ENCODE measurements at regions not wholly inside any gene's neighbourhood (a gene's known extent, or its start where the extent isn't known, plus 50 kb on each side); places are given as distances from the start of the nearest gene placed in this dataset.

- H3K36me3 ChIP-seq: no peaks in the 10 kb centered on the region
Measured at GRCh38 chr2:13546131-13546530, 829.4 kb downstream of the TRIB2 start.

GRCh38 chr2:13550285-13551231 is 833.8 kb downstream of the TRIB2 start:
- no peaks in the 10 kb centered on the region for H3K4me1 ChIP-seq (ENCODE audit: low read depth)
- H3K4me3 ChIP-seq: no peak overlapping the region
- no peaks in the 10 kb centered on the region for H3K36me3 ChIP-seq
- H3K27ac ChIP-seq: no peak overlapping the region
- no peaks in the 10 kb centered on the region for H3K27me3 ChIP-seq
- TF ChIP-seq CTCF (IDR thresholded peaks at IDR 0.05; ENCODE audit: low read depth, low read length): no peak
- H3K9me3 ChIP-seq (ENCODE audit: low read depth): no peaks in the 10 kb centered on the region
- DNase-seq (ENCODE audit: low read depth in 1 of 2, low spot score in 1 of 2): no peak

More at GRCh38 chr2:13546131-13546530, 829.4 kb downstream of the TRIB2 start:
- DNase-seq (ENCODE audit: low read depth in 1 of 2, low spot score in 1 of 2): no peak
- no peak for TF ChIP-seq CTCF (IDR thresholded peaks at IDR 0.05; ENCODE audit: low read depth, low read length)
- H3K4me3 ChIP-seq: no peak overlapping the region
- no peaks in the 10 kb centered on the region for H3K9me3 ChIP-seq (ENCODE audit: low read depth)
- no peaks in the 10 kb centered on the region for H3K27me3 ChIP-seq
- no peak overlapping the region for H3K27ac ChIP-seq
- no peaks in the 10 kb centered on the region for H3K4me1 ChIP-seq (ENCODE audit: low read depth)

- no peak for TF ChIP-seq CTCF (IDR thresholded peaks at IDR 0.05; ENCODE audit: low read depth, low read length)
- Histone ChIP-seq H3K9me3 (ENCODE audit: low read depth) (no peaks in the 10 kb centered on the region), H3K4me1 (ENCODE audit: low read depth) (no peaks in the 10 kb centered on the region), H3K36me3 (no peaks in the 10 kb centered on the region), H3K4me3 (no peak overlapping the region), H3K27me3 (no peaks in the 10 kb centered on the region), H3K27ac (no peak overlapping the region)
- no peak for DNase-seq (ENCODE audit: low read depth in 1 of 2, low spot score in 1 of 2)
Measured at GRCh38 chr2:13558368-13558767, 841.6 kb downstream of the TRIB2 start.

GRCh38 chr2:13560322-13560721 is 843.6 kb downstream of the TRIB2 start:
- no peaks in the 10 kb centered on the region for H3K27me3 ChIP-seq
- H3K36me3 ChIP-seq: no peaks in the 10 kb centered on the region
- DNase-seq (ENCODE audit: low read depth in 1 of 2, low spot score in 1 of 2): no peak
- H3K9me3 ChIP-seq (ENCODE audit: low read depth): no peaks in the 10 kb centered on the region
- H3K4me1 ChIP-seq (ENCODE audit: low read depth): no peaks in the 10 kb centered on the region
- H3K27ac ChIP-seq: no peak overlapping the region
- no peak for TF ChIP-seq CTCF (IDR thresholded peaks at IDR 0.05; ENCODE audit: low read depth, low read length)
- H3K4me3 ChIP-seq: no peak overlapping the region

GRCh38 chr2:13572466-13572865 is 855.7 kb downstream of the TRIB2 start:
- Histone ChIP-seq H3K4me3 (no peak overlapping the region), H3K36me3 (no peaks in the 10 kb centered on the region), H3K27ac (no peak overlapping the region), H3K27me3 (no peaks in the 10 kb centered on the region), H3K9me3 (ENCODE audit: low read depth) (no peaks in the 10 kb centered on the region), H3K4me1 (ENCODE audit: low read depth) (no peaks in the 10 kb centered on the region)
- no peak for DNase-seq (ENCODE audit: low read depth in 1 of 2, low spot score in 1 of 2)
- no peak for TF ChIP-seq CTCF (IDR thresholded peaks at IDR 0.05; ENCODE audit: low read depth, low read length)

All from cardiac muscle cell (in vitro differentiated cells and primary cell).